ENCODE measurements at regions not wholly inside any gene's neighbourhood (a gene's known extent, or its start where the extent isn't known, plus 50 kb on each side); places are given as distances from the start of the nearest gene placed in this dataset.

DNA sequence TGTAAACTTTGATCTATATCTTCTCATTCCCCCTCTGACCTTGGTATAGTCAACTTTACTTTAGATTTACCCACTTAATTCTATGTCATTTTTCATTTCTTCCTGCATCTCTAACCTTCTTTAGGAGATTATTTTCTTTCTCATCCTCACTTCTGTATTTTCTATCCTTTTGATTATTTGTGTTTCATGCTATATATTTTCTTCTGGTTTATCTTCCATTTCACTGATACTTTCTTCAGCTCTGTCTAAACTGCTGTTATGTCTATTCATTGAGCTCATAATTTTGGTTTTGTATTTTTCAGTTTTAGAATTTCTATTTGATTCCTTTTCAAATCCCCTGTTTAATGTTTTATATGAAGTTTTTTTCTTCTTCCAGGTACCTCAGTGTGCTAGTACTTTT is 171.1 kb upstream of the LYZL1 start:
- TF ChIP-seq, protein P1, sequence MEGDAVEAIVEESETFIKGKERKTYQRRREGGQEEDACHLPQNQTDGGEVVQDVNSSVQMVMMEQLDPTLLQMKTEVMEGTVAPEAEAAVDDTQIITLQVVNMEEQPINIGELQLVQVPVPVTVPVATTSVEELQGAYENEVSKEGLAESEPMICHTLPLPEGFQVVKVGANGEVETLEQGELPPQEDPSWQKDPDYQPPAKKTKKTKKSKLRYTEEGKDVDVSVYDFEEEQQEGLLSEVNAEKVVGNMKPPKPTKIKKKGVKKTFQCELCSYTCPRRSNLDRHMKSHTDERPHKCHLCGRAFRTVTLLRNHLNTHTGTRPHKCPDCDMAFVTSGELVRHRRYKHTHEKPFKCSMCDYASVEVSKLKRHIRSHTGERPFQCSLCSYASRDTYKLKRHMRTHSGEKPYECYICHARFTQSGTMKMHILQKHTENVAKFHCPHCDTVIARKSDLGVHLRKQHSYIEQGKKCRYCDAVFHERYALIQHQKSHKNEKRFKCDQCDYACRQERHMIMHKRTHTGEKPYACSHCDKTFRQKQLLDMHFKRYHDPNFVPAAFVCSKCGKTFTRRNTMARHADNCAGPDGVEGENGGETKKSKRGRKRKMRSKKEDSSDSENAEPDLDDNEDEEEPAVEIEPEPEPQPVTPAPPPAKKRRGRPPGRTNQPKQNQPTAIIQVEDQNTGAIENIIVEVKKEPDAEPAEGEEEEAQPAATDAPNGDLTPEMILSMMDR (IDR thresholded peaks at IDR 0.05), result no peak
- TF ChIP-seq POLR2A (IDR thresholded peaks at IDR 0.05) (no peak), POLR2AphosphoS5 (IDR thresholded peaks at IDR 0.05) (no peak)
